Inflammatory macrophage treated with lipopolysaccharide for 1 hour (primary cell): ENCODE measurements at regions not wholly inside any gene's neighbourhood (a gene's known extent, or its start where the extent isn't known, plus 50 kb on each side); places are given as distances from the start of the nearest gene placed in this dataset.
"Not testable (repeated sequence)": the region's sequence is repeated elsewhere in the genome, so short reads cannot be mapped to it uniquely, and the experiment has no call there.

Experiments used
- DNase-seq, 2 donors: peaks; one replicate each; pipeline ENCODE4 v3.0.0-alpha.2; 2020 to 2022

GRCh38 chr3:159280386-159281191 lies 478.7 kb downstream of the MFSD1 start:
- no peak for DNase-seq

GRCh38 chr3:159293493-159293892 lies 491.6 kb downstream of the MFSD1 start:
- no peak for DNase-seq

GRCh38 chr3:159301961-159302360 lies 500.1 kb downstream of the MFSD1 start:
- DNase-seq = no peak

GRCh38 chr3:159305017-159305416 lies 503.2 kb downstream of the MFSD1 start:
- no peak for DNase-seq

- DNase-seq = not testable (repeated sequence)
These were observed 514.9 kb downstream of the MFSD1 start for GRCh38 chr3:159316706-159317105.

GRCh38 chr3:159319156-159319555 lies 517.3 kb downstream of the MFSD1 start:
- no peak for DNase-seq

- DNase-seq = peak; percentile 3 to 45
These were observed 520.6 kb downstream of the MFSD1 start for GRCh38 chr3:159322322-159322939.

GRCh38 chr3:159323848-159324247 lies 522.0 kb downstream of the MFSD1 start:
- DNase-seq = no peak

- no peak for DNase-seq
These were observed 525.1 kb downstream of the MFSD1 start for GRCh38 chr3:159326998-159327397.

GRCh38 chr3:159332535-159333099 lies 530.8 kb downstream of the MFSD1 start:
- DNase-seq = no peak

GRCh38 chr3:159339131-159339530 lies 537.3 kb downstream of the MFSD1 start:
- DNase-seq = no peak

- DNase-seq = no peak
These were observed 539.1 kb downstream of the MFSD1 start for GRCh38 chr3:159340877-159341500.

- DNase-seq = no peak
These were observed 544.5 kb downstream of the MFSD1 start for GRCh38 chr3:159346271-159346903.

- no peak for DNase-seq
These were observed 546.6 kb downstream of the MFSD1 start for GRCh38 chr3:159348431-159348830.

GRCh38 chr3:159356606-159357005 lies 554.8 kb downstream of the MFSD1 start:
- no peak for DNase-seq

GRCh38 chr3:159364511-159364910 lies 562.7 kb downstream of the MFSD1 start:
- DNase-seq = no peak

GRCh38 chr3:159366476-159366875 lies 564.6 kb downstream of the MFSD1 start:
- no peak for DNase-seq

- no peak for DNase-seq
These were observed 570.1 kb downstream of the MFSD1 start for GRCh38 chr3:159371961-159372360.

GRCh38 chr3:159378396-159379194 lies 576.7 kb downstream of the MFSD1 start:
- DNase-seq = no peak

GRCh38 chr3:159380891-159381290 lies 579.0 kb downstream of the MFSD1 start:
- DNase-seq = no peak

- no peak for DNase-seq
These were observed 588.9 kb downstream of the MFSD1 start for GRCh38 chr3:159390656-159391212.

GRCh38 chr3:159397683-159398082 lies 591.0 kb upstream of the IL12A start:
- DNase-seq = not testable (repeated sequence)
